Naive thymus-derived CD4-positive, alpha-beta T cell (primary cell): ENCODE measurements at regions not wholly inside any gene's neighbourhood (a gene's known extent, or its start where the extent isn't known, plus 50 kb on each side); places are given as distances from the start of the nearest gene placed in this dataset.

Experiments
- ATAC-seq: fragments of 150-1000 bp; cut with Tn5 transposase; 2 replicates; pipeline ENCODE4 v1.10.0; 2021; ENCODE audit warnings: mild to moderate bottlenecking, moderate library complexity
- CTCF ChIA-PET: fragments of 350-600 bp; sonication (Branson Sonifier 250); formaldehyde crosslinking; loops from one replicate; lab custom pipeline; 2021; ENCODE audit warnings: antibody characterized with exemption; lab: Charles Lee
- POLR2A ChIA-PET: fragments of 350-600 bp; sonication (Branson Sonifier 250); formaldehyde crosslinking; loops from one replicate; lab custom pipeline; 2021; ENCODE audit warnings: antibody characterized with exemption, inconsistent platforms; lab: Charles Lee
- DNase-seq, 9 donors: peaks; one replicate each; pipeline versions ENCODE4 v3.0.0 to v3.0.0-alpha.2; 2020 to 2022; ENCODE audit warnings: mixed read lengths in 1 of 9
- H3K27ac ChIP-seq: one replicate; pipeline ENCODE4 v1.7.0; 2013; ENCODE audit warnings: mild to moderate bottlenecking, low read depth, low read length, moderate library complexity
- H3K27me3 ChIP-seq, 2 donors: one replicate each; pipeline ENCODE4 v1.7.0; 2013; ENCODE audit warnings: low read length in 2 of 2, mild to moderate bottlenecking in 2 of 2, moderate library complexity in 2 of 2; ENCODE audit not compliant: control insufficient read depth in 2 of 2, insufficient read depth in 2 of 2
- H3K36me3 ChIP-seq, 3 experiments: 1 replicate in 2 of 3; 2 replicates in 1 of 3; pipeline ENCODE4 v1.7.0; 2013; ENCODE audit warnings: low read length in 3 of 3, mild to moderate bottlenecking in 3 of 3, moderate library complexity in 1 of 3; ENCODE audit not compliant: insufficient read depth in 3 of 3, control insufficient read depth in 2 of 3
- H3K4me1 ChIP-seq, 2 donors: one replicate each; pipeline ENCODE4 v1.7.0; 2013; ENCODE audit warnings: low read length in 2 of 2, mild to moderate bottlenecking in 2 of 2, moderate library complexity in 1 of 2; ENCODE audit not compliant: control insufficient read depth in 2 of 2, insufficient read depth in 2 of 2
- H3K4me3 ChIP-seq: 2 replicates; pipeline ENCODE4 v1.7.0; 2013; ENCODE audit warnings: mild to moderate bottlenecking, low read length
- H3K9me3 ChIP-seq, 3 experiments: 1 replicate in 2 of 3; 2 replicates in 1 of 3; pipeline ENCODE4 v1.7.0; 2013; ENCODE audit warnings: low read length in 3 of 3; ENCODE audit not compliant: control insufficient read depth in 2 of 3
- H3K27ac Mint-ChIP-seq, 9 donors: one replicate each; pipeline ENCODE4 v1.8.0; 2020 to 2022; ENCODE audit warnings: mixed read lengths in 9 of 9, mild to moderate bottlenecking in 8 of 9, moderate library complexity in 5 of 9, inconsistent platforms in 2 of 9
- H3K27me3 Mint-ChIP-seq, 5 donors: one replicate each; pipeline ENCODE4 v1.8.0; 2021 to 2022; ENCODE audit warnings: mixed read lengths in 5 of 5, mild to moderate bottlenecking in 1 of 5
- H3K36me3 Mint-ChIP-seq, 5 donors: one replicate each; pipeline ENCODE4 v1.8.0; 2020 to 2022; ENCODE audit warnings: mixed read lengths in 5 of 5, mild to moderate bottlenecking in 3 of 5, inconsistent platforms in 1 of 5
- H3K4me1 Mint-ChIP-seq, 7 donors: one replicate each; pipeline ENCODE4 v1.8.0; 2020 to 2022; ENCODE audit warnings: mixed read lengths in 7 of 7, mild to moderate bottlenecking in 3 of 7, inconsistent platforms in 1 of 7
- H3K4me3 Mint-ChIP-seq, 10 donors: one replicate each; pipeline ENCODE4 v1.8.0; 2020 to 2022; ENCODE audit warnings: mild to moderate bottlenecking in 10 of 10, mixed read lengths in 10 of 10, moderate library complexity in 6 of 10, inconsistent platforms in 2 of 10
- H3K9me3 Mint-ChIP-seq, 11 donors: one replicate each; pipeline ENCODE4 v1.8.0; 2020 to 2022; ENCODE audit warnings: mixed read lengths in 11 of 11, mild to moderate bottlenecking in 4 of 11, inconsistent platforms in 1 of 11, moderate library complexity in 1 of 11
- intact Hi-C, 2 donors: fragments of 100-400 bp; cut with micrococcal nuclease; formaldehyde crosslinking; loops; one replicate each; pipeline ENCODE4 v1.15.1; 2023

DNA sequence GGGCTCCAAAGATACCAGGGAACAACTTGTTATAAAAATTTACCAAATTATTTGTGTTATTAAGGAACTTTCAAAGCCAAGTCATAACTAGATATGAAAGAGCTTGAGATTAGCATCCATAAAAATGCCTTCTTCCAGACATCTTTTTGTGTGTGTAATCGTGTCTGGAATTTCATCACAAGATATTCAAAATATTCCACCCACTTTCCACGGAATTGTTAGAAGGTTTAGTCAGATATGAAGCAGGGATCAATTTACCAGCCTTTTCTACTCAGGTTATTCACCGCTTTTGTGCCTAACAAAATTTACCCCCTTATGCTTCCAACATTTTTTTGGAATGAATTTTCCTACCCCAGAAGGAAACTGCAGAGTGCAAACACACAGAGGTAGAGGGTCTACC, 130.2 kb upstream of the ACVR2A start:
- Mint-ChIP-seq H3K27ac (no peak overlapping the region), H3K4me3 (no peak overlapping the region), H3K27me3 (peaks cover 0 to 10% (median 0%) of the 10 kb centered on the region in 5 donors), H3K4me1 (no peaks in the 10 kb centered on the region), H3K36me3 (peaks cover 5 to 25% (median 21%) of the 10 kb centered on the region in 5 donors), H3K9me3 (peaks cover 4 to 33% (median 23%) of the 10 kb centered on the region in 11 donors)
- ChIA-PET CTCF (interaction anchor here (0.7 kb wide), 1 partner anchor 73 kb away, joined by 3 read pairs; no protein-coding TSS in a partner anchor), POLR2A (no interaction called here)
- intact Hi-C loops: no loop called here
- no peak overlapping the region for H3K27ac ChIP-seq
- H3K27me3 ChIP-seq: no peaks in the 10 kb centered on the region
- no peak overlapping the region for H3K4me3 ChIP-seq
- no peaks in the 10 kb centered on the region for H3K36me3 ChIP-seq
- H3K9me3 ChIP-seq: no peaks in the 10 kb centered on the region
- DNase-seq (no peak), ATAC-seq (no peak)
- H3K4me1 ChIP-seq: no peaks in the 10 kb centered on the region

DNA sequence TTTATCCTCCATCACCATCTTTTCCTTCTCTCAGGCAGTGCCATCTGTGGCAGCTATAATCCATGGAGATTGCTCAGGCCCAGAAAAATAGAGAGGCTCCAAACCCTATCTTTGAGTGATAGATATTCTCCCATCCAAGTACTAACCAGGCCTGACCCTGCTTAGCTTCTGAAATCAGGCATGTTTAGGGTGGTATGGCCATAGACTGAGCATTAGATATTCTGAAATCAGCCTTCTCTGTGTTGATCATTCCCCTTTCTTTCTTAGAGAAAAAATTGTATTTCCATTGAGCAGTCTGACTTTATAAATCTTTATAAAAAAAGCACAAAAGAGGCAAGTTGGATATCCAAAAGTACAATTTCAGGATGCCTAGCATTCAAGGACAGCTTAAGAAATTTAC, 131.5 kb upstream of the ACVR2A start:
- Mint-ChIP-seq H3K4me1 (no peaks in the 10 kb centered on the region), H3K4me3 (no peak overlapping the region), H3K27ac (no peak overlapping the region), H3K27me3 (peaks cover 0 to 10% (median 0%) of the 10 kb centered on the region in 5 donors), H3K36me3 (peaks cover 5 to 25% (median 21%) of the 10 kb centered on the region in 5 donors), H3K9me3 (peaks cover 4 to 33% (median 23%) of the 10 kb centered on the region in 11 donors)
- Histone ChIP-seq H3K4me1 (no peaks in the 10 kb centered on the region), H3K27me3 (no peaks in the 10 kb centered on the region), H3K36me3 (no peaks in the 10 kb centered on the region), H3K27ac (no peak overlapping the region), H3K4me3 (no peak overlapping the region), H3K9me3 (no peaks in the 10 kb centered on the region)
- ChIA-PET POLR2A (no interaction called here), CTCF (no interaction called here)
- ATAC-seq: no peak
- DNase-seq: no peak
- intact Hi-C loops: no loop called here

DNA sequence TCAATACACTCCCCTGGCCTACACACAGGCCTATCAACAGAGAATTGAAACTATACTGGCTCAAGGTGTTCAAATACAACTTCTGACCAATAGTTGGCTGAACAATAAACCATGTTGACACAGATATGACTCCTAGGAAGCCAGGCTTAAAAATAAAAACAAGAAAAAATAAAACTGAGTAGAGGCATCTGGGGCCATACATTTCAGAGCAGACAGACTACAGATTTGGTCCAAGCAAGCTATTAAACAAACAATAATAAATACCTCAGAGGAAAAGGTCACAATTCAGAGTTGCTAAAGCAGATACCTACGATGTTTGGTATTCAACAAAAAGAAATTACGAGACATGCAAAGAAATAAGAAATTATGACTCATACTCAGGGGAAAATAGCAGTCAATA, 132.8 kb upstream of the ACVR2A start:
- Mint-ChIP-seq H3K36me3 (peaks cover 9 to 31% (median 21%) of the 10 kb centered on the region in 5 donors), H3K27ac (no peak overlapping the region), H3K27me3 (peaks cover 0 to 9% (median 0%) of the 10 kb centered on the region in 5 donors), H3K4me1 (no peaks in the 10 kb centered on the region), H3K4me3 (no peak overlapping the region), H3K9me3 (peaks cover 4 to 37% (median 26%) of the 10 kb centered on the region in 11 donors)
- POLR2A ChIA-PET: no interaction called here
- no peaks in the 10 kb centered on the region for H3K36me3 ChIP-seq
- H3K27ac ChIP-seq: no peak overlapping the region
- no peak overlapping the region for H3K4me3 ChIP-seq
- H3K4me1 ChIP-seq: no peaks in the 10 kb centered on the region
- DNase-seq: no peak
- H3K9me3 ChIP-seq: no peaks in the 10 kb centered on the region
- intact Hi-C loops: no loop called here
- H3K27me3 ChIP-seq: no peaks in the 10 kb centered on the region
- CTCF ChIA-PET: no interaction called here
- no peak for ATAC-seq

DNA sequence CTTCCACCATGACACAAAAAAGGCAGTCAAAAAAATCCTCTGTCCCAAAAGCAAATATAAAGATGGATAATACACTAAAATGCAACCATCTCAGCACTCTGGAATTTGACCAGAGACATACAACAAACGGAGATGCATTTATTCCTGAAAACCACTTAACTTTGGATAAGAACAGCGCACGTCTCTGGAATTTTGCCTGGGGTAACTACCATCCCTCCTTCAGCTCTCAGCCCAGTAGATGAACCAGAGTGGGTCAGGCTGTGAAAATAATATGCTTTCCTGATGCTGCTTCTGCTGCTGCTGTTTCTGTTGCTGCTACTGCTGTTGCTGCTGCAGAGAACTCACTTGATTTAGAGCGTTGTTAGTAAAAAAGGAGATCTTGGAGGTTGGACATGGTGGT, 133.8 kb upstream of the ACVR2A start:
- DNase-seq (no peak), ATAC-seq (no peak)
- intact Hi-C loops: no loop called here
- ChIA-PET POLR2A (no interaction called here), CTCF (no interaction called here)
- no peak overlapping the region for H3K4me3 ChIP-seq
- no peaks in the 10 kb centered on the region for H3K9me3 ChIP-seq
- no peaks in the 10 kb centered on the region for H3K27me3 ChIP-seq
- Mint-ChIP-seq H3K4me3 (no peak overlapping the region), H3K27me3 (peaks cover 0 to 9% (median 0%) of the 10 kb centered on the region in 5 donors), H3K27ac (no peak overlapping the region), H3K36me3 (peaks cover 9 to 31% (median 21%) of the 10 kb centered on the region in 5 donors), H3K4me1 (no peaks in the 10 kb centered on the region), H3K9me3 (peaks cover 4 to 41% (median 26%) of the 10 kb centered on the region in 11 donors)
- no peak overlapping the region for H3K27ac ChIP-seq
- no peaks in the 10 kb centered on the region for H3K4me1 ChIP-seq
- no peaks in the 10 kb centered on the region for H3K36me3 ChIP-seq

DNA sequence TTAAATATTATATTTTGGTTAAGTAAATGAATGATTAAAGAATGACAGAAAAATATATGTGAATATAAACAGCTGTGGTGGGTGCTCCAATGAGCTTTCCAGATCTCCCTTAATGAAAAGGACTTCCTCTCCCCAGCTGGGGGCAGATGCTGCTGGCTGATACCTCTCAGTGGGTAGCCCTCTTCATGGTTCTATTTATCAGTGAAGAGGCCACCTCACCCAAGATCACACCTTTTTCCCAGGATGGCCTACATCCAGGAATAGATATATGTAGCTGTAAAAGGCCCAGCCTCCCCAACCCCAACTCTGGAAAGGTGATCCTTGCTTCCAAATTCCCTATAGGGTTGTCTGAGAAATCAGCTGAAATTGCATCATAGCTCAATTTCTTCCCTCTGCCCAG, 135.2 kb upstream of the ACVR2A start:
- ATAC-seq: no peak
- POLR2A ChIA-PET: no interaction called here
- CTCF ChIA-PET: interaction anchor here (0.6 kb wide), 2 partner anchors 33 to 202 kb away, joined by 3 read pairs; no protein-coding TSS in a partner anchor

DNA sequence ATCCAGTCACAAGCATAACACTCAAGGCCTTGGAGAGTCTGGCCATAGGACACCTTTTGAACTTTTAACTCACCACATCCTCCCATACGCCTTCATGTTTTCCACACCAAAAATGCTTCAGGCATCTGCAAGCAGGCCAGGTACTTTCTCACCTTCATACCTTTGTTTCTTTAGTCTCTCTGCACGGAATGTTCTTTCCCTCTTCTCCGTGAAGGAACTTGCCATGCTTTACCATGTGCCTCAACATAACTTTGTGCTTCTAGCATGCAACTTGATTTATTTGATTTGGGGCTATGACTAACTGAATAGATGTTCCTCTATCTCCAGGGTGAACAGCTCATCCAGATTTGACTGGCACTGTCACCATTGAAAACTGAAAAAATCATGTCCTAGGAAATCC, 141.7 kb upstream of the ACVR2A start:
- peaks cover 0 to 4% (median 0%) of the 10 kb centered on the region in 5 donors for H3K27me3 Mint-ChIP-seq
- no peak overlapping the region for H3K27ac Mint-ChIP-seq
- CTCF ChIA-PET: no interaction called here
- Histone ChIP-seq H3K27ac (no peak overlapping the region), H3K36me3 (no peaks in the 10 kb centered on the region), H3K9me3 (no peaks in the 10 kb centered on the region), H3K4me1 (no peaks in the 10 kb centered on the region), H3K27me3 (no peaks in the 10 kb centered on the region), H3K4me3 (no peak overlapping the region)
- peaks cover 0 to 19% (median 9%) of the 10 kb centered on the region in 11 donors for H3K9me3 Mint-ChIP-seq
- H3K36me3 Mint-ChIP-seq: peaks cover 0 to 6% (median 4%) of the 10 kb centered on the region in 5 donors
- H3K4me1 Mint-ChIP-seq: peaks cover 0 to 1% (median 0%) of the 10 kb centered on the region in 7 donors
- intact Hi-C loops: no loop called here
- POLR2A ChIA-PET: no interaction called here
- no peak for DNase-seq
- H3K4me3 Mint-ChIP-seq: no peak overlapping the region
- no peak for ATAC-seq

More for the DNA sequence above, 135.2 kb upstream of the ACVR2A start:
- no peak for DNase-seq
- no peaks in the 10 kb centered on the region for H3K27me3 ChIP-seq
- H3K27ac Mint-ChIP-seq: peak overlapping the region in 1 of 9 donors; percentile 4
- H3K4me1 ChIP-seq: no peaks in the 10 kb centered on the region
- no peak overlapping the region for H3K4me3 ChIP-seq
- H3K9me3 ChIP-seq: no peaks in the 10 kb centered on the region
- no peak overlapping the region for H3K27ac ChIP-seq
- H3K36me3 ChIP-seq: no peaks in the 10 kb centered on the region
- no peaks in the 10 kb centered on the region for H3K4me1 Mint-ChIP-seq
- intact Hi-C loops: no loop called here
- no peak overlapping the region for H3K4me3 Mint-ChIP-seq
- H3K27me3 Mint-ChIP-seq: peaks cover 0 to 6% (median 0%) of the 10 kb centered on the region in 5 donors
- peaks cover 5 to 36% (median 26%) of the 10 kb centered on the region in 11 donors for H3K9me3 Mint-ChIP-seq
- H3K36me3 Mint-ChIP-seq: peaks cover 9 to 31% (median 21%) of the 10 kb centered on the region in 5 donors

DNA sequence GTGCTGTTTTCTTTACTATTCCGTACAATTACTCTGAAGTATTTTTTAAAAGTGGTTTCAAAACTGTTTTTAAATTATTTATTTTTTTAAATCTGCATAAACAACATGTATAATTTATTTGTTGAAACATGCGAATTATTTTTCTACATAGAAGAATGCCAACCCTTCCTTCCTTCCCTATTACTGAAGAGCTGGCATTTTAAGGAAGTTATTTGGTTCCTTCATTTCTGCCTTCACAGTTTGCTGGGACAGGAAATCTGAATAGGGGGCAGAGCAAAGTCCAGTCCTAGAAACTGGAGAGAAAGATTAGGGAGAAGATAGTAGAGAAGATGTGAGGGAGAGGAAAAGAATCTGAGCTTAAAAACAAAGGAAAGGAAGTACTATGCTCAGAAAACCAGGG, 146.7 kb upstream of the ACVR2A start:
- H3K4me1 Mint-ChIP-seq: peaks cover 0 to 2% (median 0%) of the 10 kb centered on the region in 7 donors
- CTCF ChIA-PET: no interaction called here

More for the DNA sequence above, 146.7 kb upstream of the ACVR2A start:
- H3K36me3 Mint-ChIP-seq: peaks cover 0 to 4% (median 0%) of the 10 kb centered on the region in 5 donors
- peaks cover 0 to 4% (median 0%) of the 10 kb centered on the region in 5 donors for H3K27me3 Mint-ChIP-seq
- no peak overlapping the region for H3K27ac Mint-ChIP-seq
- no peaks in the 10 kb centered on the region for H3K36me3 ChIP-seq
- no peak overlapping the region for H3K4me3 Mint-ChIP-seq
- H3K9me3 Mint-ChIP-seq: peaks cover 0 to 11% (median 1%) of the 10 kb centered on the region in 11 donors
- ATAC-seq (no peak), DNase-seq (no peak)
- no peaks in the 10 kb centered on the region for H3K27me3 ChIP-seq
- no peak overlapping the region for H3K27ac ChIP-seq
- H3K9me3 ChIP-seq: no peaks in the 10 kb centered on the region
- H3K4me3 ChIP-seq: no peak overlapping the region
- POLR2A ChIA-PET: interaction anchor here (1.3 kb wide), 1 partner anchor 9 kb away, joined by 3 read pairs; no protein-coding TSS in a partner anchor
- intact Hi-C loops: no loop called here
- no peaks in the 10 kb centered on the region for H3K4me1 ChIP-seq
